Chondrocyte (in vitro differentiated cells): ENCODE measurements at regions not wholly inside any gene's neighbourhood (a gene's known extent, or its start where the extent isn't known, plus 50 kb on each side); places are given as distances from the start of the nearest gene placed in this dataset.

ENCODE experiments used
- DNase-seq: peaks from one replicate; pipeline ENCODE4 v3.0.0; 2021; ENCODE audit warnings: mixed read lengths, low spot score
- H3K27ac Mint-ChIP-seq: one replicate; pipeline ENCODE4 v1.8.0; 2021; ENCODE audit warnings: mild to moderate bottlenecking, moderate library complexity, mixed read lengths; ENCODE audit not compliant: unreplicated experiment
- H3K27me3 Mint-ChIP-seq: 2 replicates; pipeline ENCODE4 v1.8.0; 2021; ENCODE audit warnings: low read depth, mixed read lengths
- H3K36me3 Mint-ChIP-seq: 2 replicates; pipeline ENCODE4 v1.8.0; 2021; ENCODE audit warnings: low read depth, mixed read lengths
- H3K4me1 Mint-ChIP-seq: 2 replicates; pipeline ENCODE4 v1.8.0; 2021; ENCODE audit warnings: low read depth, mild to moderate bottlenecking, mixed read lengths
- H3K4me3 Mint-ChIP-seq: one replicate; pipeline ENCODE4 v1.8.0; 2021; ENCODE audit warnings: mild to moderate bottlenecking, moderate library complexity, mixed read lengths; ENCODE audit not compliant: unreplicated experiment
- H3K9me3 Mint-ChIP-seq: 2 replicates; pipeline ENCODE4 v1.8.0; 2021; ENCODE audit warnings: low read depth, mixed read lengths
- CTCF ChIP-seq: fragments of 200-600 bp; sonication (generic); IDR thresholded peaks from 2 replicates; pipeline ENCODE4 v1.5.0; 2021; ENCODE audit warnings: antibody characterized with exemption, mild to moderate bottlenecking, moderate library complexity

- H3K4me1 Mint-ChIP-seq: peaks cover 46% of the 10 kb centered on the region
- H3K27me3 Mint-ChIP-seq: no peaks in the 10 kb centered on the region
- H3K4me3 Mint-ChIP-seq: peak overlapping the region; percentile 37
- no peak for DNase-seq
- H3K27ac Mint-ChIP-seq: peak overlapping the region; percentile 98
- H3K9me3 Mint-ChIP-seq: peaks cover 3% of the 10 kb centered on the region
- TF ChIP-seq CTCF: no peak
- no peaks in the 10 kb centered on the region for H3K36me3 Mint-ChIP-seq
These were observed 108.9 kb downstream of the FOXD1 start for GRCh38 chr5:73339711-73340110.

GRCh38 chr5:73339051-73339575 lies 109.5 kb downstream of the FOXD1 start:
- H3K9me3 Mint-ChIP-seq: peaks cover 3% of the 10 kb centered on the region
- H3K36me3 Mint-ChIP-seq: no peaks in the 10 kb centered on the region
- TF ChIP-seq CTCF: no peak
- H3K4me1 Mint-ChIP-seq: peaks cover 52% of the 10 kb centered on the region
- DNase-seq: no peak
- peak overlapping the region; percentile 37 for H3K4me3 Mint-ChIP-seq
- H3K27me3 Mint-ChIP-seq: no peaks in the 10 kb centered on the region
- peak overlapping the region; percentile 98 for H3K27ac Mint-ChIP-seq

- no peaks in the 10 kb centered on the region for H3K27me3 Mint-ChIP-seq
- H3K9me3 Mint-ChIP-seq: peaks cover 3% of the 10 kb centered on the region
- peak overlapping the region; percentile 98 for H3K27ac Mint-ChIP-seq
- H3K4me1 Mint-ChIP-seq: peaks cover 55% of the 10 kb centered on the region
- H3K4me3 Mint-ChIP-seq: peak overlapping the region; percentile 53
- no peaks in the 10 kb centered on the region for H3K36me3 Mint-ChIP-seq
- TF ChIP-seq CTCF: no peak
- DNase-seq: no peak
These were observed 110.1 kb downstream of the FOXD1 start for GRCh38 chr5:73338256-73339050.

GRCh38 chr5:73337586-73338255 lies 110.9 kb downstream of the FOXD1 start:
- H3K27ac Mint-ChIP-seq: peak overlapping the region; percentile 98
- no peaks in the 10 kb centered on the region for H3K27me3 Mint-ChIP-seq
- no peak for DNase-seq
- TF ChIP-seq CTCF: no peak
- H3K4me1 Mint-ChIP-seq: peaks cover 55% of the 10 kb centered on the region
- H3K4me3 Mint-ChIP-seq: peak overlapping the region; percentile 36
- H3K36me3 Mint-ChIP-seq: no peaks in the 10 kb centered on the region
- peaks cover 3% of the 10 kb centered on the region for H3K9me3 Mint-ChIP-seq

- Mint-ChIP-seq H3K4me1 (peaks cover 55% of the 10 kb centered on the region), H3K27me3 (no peaks in the 10 kb centered on the region)
- TF ChIP-seq CTCF: no peak
These were observed 112.2 kb downstream of the FOXD1 start for GRCh38 chr5:73336366-73336765.

More at GRCh38 chr5:73336366-73336765, 112.2 kb downstream of the FOXD1 start:
- peaks cover 15% of the 10 kb centered on the region for H3K9me3 Mint-ChIP-seq
- no peak overlapping the region for H3K4me3 Mint-ChIP-seq
- DNase-seq: no peak
- no peak overlapping the region for H3K27ac Mint-ChIP-seq
- peaks cover 2% of the 10 kb centered on the region for H3K36me3 Mint-ChIP-seq
